ENCODE measurements at regions not wholly inside any gene's neighbourhood (a gene's known extent, or its start where the extent isn't known, plus 50 kb on each side); places are given as distances from the start of the nearest gene placed in this dataset.
A peak's percentile ranks its signal among the peaks of the same experiment; 100 is the strongest.

- Histone ChIP-seq H3K9me3 (ENCODE audit: control insufficient read depth, insufficient read depth, low read depth, low read length) (no peaks in the 10 kb centered on the region), H3K27me3 (ENCODE audit: control insufficient read depth, insufficient read depth, low read length) (no peaks in the 10 kb centered on the region), H3K4me3 (ENCODE audit: low read depth in 2 of 2, low read length in 2 of 2) (no peak overlapping the region), H3K4me1 (ENCODE audit: control insufficient read depth, insufficient read depth, low read length) (no peaks in the 10 kb centered on the region), H3K27ac (ENCODE audit: low read length) (peak overlapping the region; percentile 39; the same call in 1 of the 2 replicates), H3K36me3 (ENCODE audit: control insufficient read depth, insufficient read depth, low read length) (no peaks in the 10 kb centered on the region)
- intact Hi-C loops (cut with micrococcal nuclease; ENCODE audit: unreplicated experiment) (no loop called here), in situ Hi-C loops (cut with HindIII; ENCODE audit: low pct_unique_long_range_greater_than_20kb, low sequenced_read_pairs) (no loop called here)
- DNase-seq (ENCODE audit: low read depth, low spot score) (no peak), ATAC-seq (no peak)
- ChIA-PET POLR2A (no interaction called here), CTCF (no interaction called here)
- TF ChIP-seq SIN3A (IDR thresholded peaks at IDR 0.05; ENCODE audit: borderline replicate concordance, insufficient read depth, low read depth, low read length) (no peak), CTCF (IDR thresholded peaks at IDR 0.05) (no peak), REST (IDR thresholded peaks at IDR 0.05; ENCODE audit: insufficient read depth in 1 of 2, low read depth in 2 of 2, low read length in 1 of 2) (no peak), POLR2AphosphoS5 (IDR thresholded peaks at IDR 0.05; ENCODE audit: low read depth, low read length) (no peak), TCF7L2 (IDR thresholded peaks at IDR 0.05; ENCODE audit: low read depth, low read length) (no peak)
- BruUV-seq (replicated peaks), result no TSS peak
These were observed 65.6 kb downstream of the ATXN3L start for GRCh38 chrX:13254076-13254785.

- POLR2A ChIA-PET, result no interaction called here
- no TSS peak for BruUV-seq (replicated peaks)
These were observed 66.6 kb downstream of the ATXN3L start for GRCh38 chrX:13253223-13253622.

More at GRCh38 chrX:13253223-13253622, 66.6 kb downstream of the ATXN3L start:
- in situ Hi-C loops (cut with HindIII; ENCODE audit: low pct_unique_long_range_greater_than_20kb, low sequenced_read_pairs) (no loop called here), intact Hi-C loops (cut with micrococcal nuclease; ENCODE audit: unreplicated experiment) (no loop called here)
- Histone ChIP-seq H3K27me3 (ENCODE audit: control insufficient read depth, insufficient read depth, low read length) (no peaks in the 10 kb centered on the region), H3K9me3 (ENCODE audit: control insufficient read depth, insufficient read depth, low read depth, low read length) (no peaks in the 10 kb centered on the region), H3K27ac (ENCODE audit: low read length) (no peak overlapping the region), H3K4me1 (ENCODE audit: control insufficient read depth, insufficient read depth, low read length) (no peaks in the 10 kb centered on the region), H3K36me3 (ENCODE audit: control insufficient read depth, insufficient read depth, low read length) (no peaks in the 10 kb centered on the region), H3K4me3 (ENCODE audit: low read depth in 2 of 2, low read length in 2 of 2) (no peak overlapping the region)
- TF ChIP-seq POLR2AphosphoS5 (IDR thresholded peaks at IDR 0.05; ENCODE audit: low read depth, low read length), result no peak
- TF ChIP-seq SIN3A (IDR thresholded peaks at IDR 0.05; ENCODE audit: borderline replicate concordance, insufficient read depth, low read depth, low read length), result no peak
- no peak for TF ChIP-seq CTCF (IDR thresholded peaks at IDR 0.05)
- TF ChIP-seq TCF7L2 (IDR thresholded peaks at IDR 0.05; ENCODE audit: low read depth, low read length), result no peak
- TF ChIP-seq REST (IDR thresholded peaks at IDR 0.05; ENCODE audit: insufficient read depth in 1 of 2, low read depth in 2 of 2, low read length in 1 of 2), result no peak
- DNase-seq (ENCODE audit: low read depth, low spot score), result no peak
- no peak for ATAC-seq
- CTCF ChIA-PET, result no interaction called here
